NCI-H748 treated with DMSO at 0.1 percent for 48 hours (cell line): ENCODE measurements at regions not wholly inside any gene's neighbourhood (a gene's known extent, or its start where the extent isn't known, plus 50 kb on each side); places are given as distances from the start of the nearest gene placed in this dataset.

Source experiments
- DNase-seq: peaks from one replicate; lab custom pipeline; 2025; lab: John Stamatoyannopoulos, UW

DNA sequence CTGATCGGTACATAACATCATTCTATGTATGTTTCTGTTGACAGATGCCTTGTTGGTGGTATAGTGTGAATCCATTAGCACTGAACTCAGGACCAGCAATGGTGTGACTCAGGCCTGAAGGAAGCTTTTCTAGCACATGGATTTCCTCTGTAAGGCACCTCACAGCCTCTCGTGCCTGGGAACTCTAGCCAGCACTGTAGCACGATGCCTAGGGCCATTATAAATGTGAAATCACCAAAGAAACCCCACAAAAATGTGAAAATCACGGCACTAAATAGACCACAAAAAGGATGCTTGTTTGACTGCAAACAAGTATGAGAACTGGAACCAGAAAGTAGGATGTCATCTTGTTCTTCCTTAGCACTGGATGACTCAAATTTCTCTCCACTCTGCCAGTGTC, 63.7 kb upstream of the NKX2-2 start:
- no peak for DNase-seq

DNA sequence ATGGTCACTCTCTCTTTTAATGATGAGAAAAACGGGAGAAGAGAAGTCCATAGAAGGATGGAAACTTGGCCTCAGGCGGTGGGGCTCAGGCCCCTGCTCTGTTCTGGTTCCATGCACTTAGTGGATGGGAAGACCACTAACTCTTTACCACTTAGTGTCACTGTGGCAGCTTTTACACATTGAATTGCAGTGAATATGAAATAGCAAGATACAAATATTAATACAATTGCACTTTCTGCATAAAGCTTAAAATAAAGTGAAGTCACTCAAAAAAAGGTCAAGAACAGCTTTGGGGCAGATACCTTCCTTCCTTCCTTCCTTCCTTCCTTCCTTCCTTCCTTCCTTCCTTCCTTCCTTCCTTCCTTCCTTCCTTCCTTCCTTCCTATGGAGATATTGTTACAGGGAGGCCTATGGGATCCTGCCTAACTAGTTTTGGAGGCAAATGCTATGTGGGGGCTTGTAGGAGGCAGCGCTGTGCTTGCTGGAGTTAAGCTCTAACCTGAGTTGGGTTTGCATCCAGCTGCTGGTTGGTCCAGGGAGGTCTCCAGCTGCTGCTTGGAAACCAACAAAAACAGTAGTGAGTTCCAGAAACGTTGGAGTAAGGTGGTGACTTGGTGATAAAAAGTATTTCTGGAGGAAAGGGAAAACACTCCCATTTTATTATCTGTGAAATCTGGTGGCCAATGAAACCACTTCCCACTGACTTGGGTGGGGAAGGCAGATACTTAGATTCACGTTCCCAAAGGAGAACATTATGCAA, 62.3 kb upstream of the NKX2-2 start:
- no peak for DNase-seq

DNA sequence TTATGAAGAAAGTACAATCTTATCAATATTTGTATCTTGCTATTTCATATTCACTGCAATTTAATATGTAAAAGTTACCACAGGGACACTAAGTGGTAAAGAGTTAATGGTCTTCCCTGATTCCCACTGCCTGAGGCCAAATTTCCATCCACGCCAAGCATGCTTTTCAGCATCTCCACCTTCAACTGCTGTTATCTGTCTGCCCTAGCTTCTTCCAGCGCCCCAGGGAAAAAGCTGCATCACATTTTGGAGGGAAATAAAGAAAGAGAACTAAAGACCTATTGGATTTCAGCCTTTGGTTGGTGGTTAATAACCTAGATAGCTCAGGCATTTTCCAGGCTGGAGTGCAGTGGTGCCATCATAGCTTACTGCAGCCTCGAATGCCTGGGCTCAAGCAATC, 61.3 kb upstream of the NKX2-2 start:
- DNase-seq: no peak

DNA sequence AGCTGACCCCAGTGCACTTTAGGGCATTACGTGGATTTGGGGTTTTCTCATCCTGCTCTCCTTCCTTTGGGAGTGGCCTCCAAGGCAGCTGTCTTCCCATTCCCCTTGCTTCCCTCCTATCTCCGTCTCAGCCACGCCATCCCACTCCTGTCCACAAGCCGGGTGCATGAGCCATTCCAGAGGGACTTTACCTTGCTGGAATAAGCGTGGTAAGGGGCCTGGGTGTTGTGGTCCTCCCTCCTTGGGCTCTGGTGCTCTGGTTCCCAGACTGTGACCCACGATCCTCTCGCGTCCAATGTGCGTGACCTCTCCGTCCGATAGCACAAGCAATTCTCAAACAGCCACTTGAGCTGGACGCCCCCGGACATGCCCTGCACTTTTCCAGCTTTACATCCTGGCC, 60.6 kb upstream of the NKX2-2 start:
- no peak for DNase-seq

DNA sequence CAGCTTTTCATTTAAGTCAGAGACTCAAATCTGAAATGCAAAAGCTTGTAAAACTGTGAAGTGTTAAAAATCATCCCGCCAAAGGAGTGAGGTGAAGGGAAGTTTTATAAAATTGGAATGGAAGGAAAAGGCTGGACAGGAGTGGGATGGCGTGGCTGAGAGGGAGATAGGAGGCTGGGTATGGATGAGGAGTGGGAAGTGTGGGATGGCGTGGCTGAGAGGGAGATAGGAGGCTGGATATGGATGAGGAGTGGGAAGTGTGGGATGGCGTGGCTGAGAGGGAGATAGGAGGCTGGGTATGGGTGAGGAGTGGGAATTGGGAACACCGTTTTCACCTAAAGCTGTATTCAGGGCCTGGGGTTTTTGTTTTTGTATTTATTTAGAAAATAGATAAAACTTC, 59.4 kb upstream of the NKX2-2 start:
- DNase-seq: no peak

DNA sequence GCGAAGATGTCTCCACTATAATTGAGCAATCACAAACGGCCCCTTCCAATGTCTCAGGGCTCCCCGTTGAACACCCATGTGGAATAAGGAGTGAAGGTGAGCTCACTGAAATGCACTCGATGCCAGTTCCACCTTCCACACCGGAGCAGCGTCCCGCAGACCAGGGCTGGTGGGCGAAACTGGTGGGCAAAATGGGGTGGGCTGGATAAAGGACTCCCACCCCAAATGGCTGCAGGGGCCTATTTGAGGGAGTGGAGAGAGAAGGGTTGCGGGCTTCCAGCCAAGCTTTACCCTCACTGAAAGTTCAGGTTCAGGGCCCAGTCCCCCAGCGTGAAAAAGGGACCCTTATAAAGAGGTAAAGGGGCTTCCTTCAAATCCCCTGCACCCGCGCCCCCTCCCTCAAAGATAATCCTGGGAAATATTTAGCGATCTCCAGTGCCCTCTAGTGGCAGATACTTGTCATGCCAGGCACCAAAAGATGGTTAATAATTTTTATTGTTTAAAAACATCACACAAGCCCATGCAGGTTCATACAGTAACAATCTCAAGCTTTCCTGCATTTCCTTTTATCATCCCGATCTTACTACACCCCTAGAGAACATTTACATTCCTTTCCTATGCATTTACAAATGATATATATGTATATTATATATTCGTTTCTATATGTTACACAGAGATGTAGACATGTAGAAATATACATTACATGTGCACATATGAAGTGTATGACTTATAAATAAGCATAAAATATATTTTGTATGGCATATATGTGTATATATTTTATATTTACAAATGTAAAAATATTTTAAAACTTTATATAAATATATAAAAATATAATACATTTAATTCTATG, 58.2 kb upstream of the NKX2-2 start:
- DNase-seq: peak; percentile 64

DNA sequence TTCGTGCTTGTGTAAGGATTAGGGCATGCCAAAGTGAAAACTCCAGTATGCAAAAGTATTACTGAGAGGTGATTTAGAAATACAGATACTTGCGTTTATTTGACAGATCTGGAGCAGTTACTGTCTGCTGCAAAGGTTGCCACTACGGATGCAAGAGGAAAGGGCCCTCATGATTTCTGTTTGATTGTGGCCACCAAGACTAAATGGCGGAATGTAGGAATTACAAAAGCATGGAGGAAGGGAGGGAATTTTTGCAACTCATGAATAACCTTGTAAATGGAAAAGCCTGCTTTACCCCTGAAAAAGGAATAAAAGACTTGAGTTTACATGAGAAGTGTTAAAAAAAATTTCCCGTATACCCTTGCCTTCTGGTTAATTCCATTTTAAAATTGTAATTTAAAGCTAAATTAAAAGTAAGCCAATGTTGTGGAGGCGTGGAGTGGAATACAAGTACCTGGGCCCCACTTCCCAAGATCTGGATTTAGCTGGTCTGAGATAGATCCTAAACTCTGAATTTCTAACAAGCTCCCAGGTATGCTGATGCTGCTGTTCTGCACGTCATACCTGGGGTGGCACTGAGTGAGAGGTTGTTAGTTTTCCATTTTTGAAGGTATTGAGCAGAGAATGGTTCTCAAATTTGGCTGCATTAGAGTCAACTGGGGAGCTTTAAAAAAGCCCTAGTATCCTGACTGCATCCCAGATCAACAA, 56.6 kb upstream of the NKX2-2 start:
- no peak for DNase-seq

DNA sequence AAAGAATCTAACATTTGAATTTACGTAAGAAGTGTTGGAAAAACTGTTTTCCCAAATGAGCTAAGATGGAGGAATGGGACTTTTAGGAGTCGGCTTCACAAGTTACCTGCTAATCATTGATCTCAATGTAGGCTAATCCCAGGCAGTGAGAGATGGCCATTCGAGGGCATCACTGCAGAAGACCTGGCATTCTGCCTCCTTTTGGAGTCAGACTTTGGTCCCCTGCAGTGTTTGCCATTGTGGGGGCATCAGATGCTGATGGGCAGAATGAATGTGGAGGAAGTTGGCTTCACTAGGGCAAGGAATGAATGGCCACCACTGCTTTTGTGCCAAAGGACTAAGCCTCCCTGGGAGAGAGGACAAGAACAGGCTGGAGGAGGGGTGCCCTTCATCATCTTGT, 55.7 kb upstream of the NKX2-2 start:
- DNase-seq: no peak

DNA sequence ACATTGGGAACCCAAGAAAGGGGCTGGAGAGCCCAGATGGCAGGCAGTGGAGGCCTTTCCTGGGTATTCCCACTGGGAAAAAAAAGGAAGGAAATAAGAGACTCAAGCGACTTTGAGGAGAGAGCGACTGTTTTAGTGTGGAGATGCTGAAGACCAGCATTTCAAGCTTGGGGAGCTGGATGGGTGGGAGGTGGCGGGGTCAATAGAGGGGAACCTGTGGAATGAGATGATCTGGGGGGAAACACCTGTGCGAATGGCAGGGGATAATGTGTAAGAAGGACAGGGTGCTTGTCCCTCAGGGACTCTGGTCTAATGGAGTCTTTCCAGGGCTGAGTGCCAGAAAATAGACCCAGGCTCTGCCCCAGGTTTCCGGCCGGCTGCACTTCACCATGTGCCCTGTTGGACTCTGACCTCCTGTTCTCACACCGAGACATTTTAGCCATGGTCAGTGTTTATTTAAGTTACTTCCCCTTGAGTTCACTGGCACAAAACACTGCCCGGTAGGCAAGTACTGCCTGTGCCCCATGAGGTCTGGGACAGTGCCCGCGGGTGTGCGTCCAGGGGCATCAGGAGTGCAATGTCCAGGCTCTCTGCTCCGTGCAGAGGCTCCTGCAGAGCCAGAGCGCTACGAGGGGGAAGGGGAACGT, 50.4 kb upstream of the NKX2-2 start:
- DNase-seq: no peak
